Ovary (tissue), 7 donors: ENCODE measurements at regions not wholly inside any gene's neighbourhood (a gene's known extent, or its start where the extent isn't known, plus 50 kb on each side); places are given as distances from the start of the nearest gene placed in this dataset.

Source experiments
- DNase-seq, 5 donors: peaks; one replicate each; pipeline ENCODE4 v3.0.0-alpha.2; 2019 to 2020
- H3K27ac ChIP-seq, 2 donors: fragments of 200-600 bp; one replicate each; pipeline versions ENCODE4 v1.5.1 to v1.8.0; 2019 to 2022
- H3K27me3 ChIP-seq: fragments of 200-600 bp; one replicate; pipeline ENCODE4 v1.8.0; 2022
- H3K36me3 ChIP-seq: fragments of 200-600 bp; sonication (generic); one replicate; pipeline ENCODE4 v1.5.1; 2019
- H3K4me1 ChIP-seq: one replicate; pipeline ENCODE4 v1.8.1; 2013; ENCODE audit warnings: mild to moderate bottlenecking, moderate library complexity; ENCODE audit not compliant: insufficient read depth
- H3K4me3 ChIP-seq: fragments of 200-600 bp; sonication (generic); one replicate; pipeline ENCODE4 v1.5.1; 2017
- H3K9me3 ChIP-seq, 2 donors: fragments of 200-600 bp in 1 of 2; sonication (generic) in 1 of 2; one replicate each; pipeline versions ENCODE4 v1.5.1 to v1.8.1; 2013 to 2019; ENCODE audit warnings: mild to moderate bottlenecking in 1 of 2, moderate library complexity in 1 of 2
- EP300 ChIP-seq: sonication (generic); formaldehyde crosslinking; IDR thresholded peaks from one replicate; pipeline ENCODE4 v1.6.1; 2017; ENCODE audit warnings: antibody characterized with exemption
- POLR2A ChIP-seq: fragments of 450-650 bp; IDR thresholded peaks from one replicate; pipeline ENCODE4 v1.6.1; 2017; ENCODE audit warnings: antibody characterized with exemption, mild to moderate bottlenecking, moderate library complexity
- WGBS, 3 donors: extraction: QIAGEN DNeasy Blood & Tissue Kit in 1 of 3; methylation state at CpG; one replicate each; pipeline versions ENCODE4 v1.1.5 to v1.1.7; 2013 to 2017; 5-methylcytosine and 5-hydroxymethylcytosine counted together
- intact Hi-C, 4 donors: fragments of 100-400 bp; cut with DNase I; formaldehyde crosslinking; loops; one replicate each; pipeline versions ENCODE4 v1.11.0 to v1.15.1; 2022 to 2023
- TF ChIP-seq, protein P1 (sequence below), 3 donors: fragments of 450-650 bp in 2 of 3; fragments of 200-600 bp in 1 of 3; IDR thresholded peaks; one replicate each; pipeline versions ENCODE4 v1.5.1 to v1.8.0; 2016 to 2022; ENCODE audit warnings: antibody characterized with exemption in 3 of 3, mild to moderate bottlenecking in 1 of 3
- donor health status: DM: no; HTN: no; CAD: no; lungs with moderate emphysema.
- donor health status: DM: no; HTN: no; CAD: no.
- donor health status: Bipolar disorder and iron deficiency.
- donor health status: DM: no; HTN: no; CAD: no.
- donor health status: DM: yes; HTN: yes; CAD: no.

DNA sequence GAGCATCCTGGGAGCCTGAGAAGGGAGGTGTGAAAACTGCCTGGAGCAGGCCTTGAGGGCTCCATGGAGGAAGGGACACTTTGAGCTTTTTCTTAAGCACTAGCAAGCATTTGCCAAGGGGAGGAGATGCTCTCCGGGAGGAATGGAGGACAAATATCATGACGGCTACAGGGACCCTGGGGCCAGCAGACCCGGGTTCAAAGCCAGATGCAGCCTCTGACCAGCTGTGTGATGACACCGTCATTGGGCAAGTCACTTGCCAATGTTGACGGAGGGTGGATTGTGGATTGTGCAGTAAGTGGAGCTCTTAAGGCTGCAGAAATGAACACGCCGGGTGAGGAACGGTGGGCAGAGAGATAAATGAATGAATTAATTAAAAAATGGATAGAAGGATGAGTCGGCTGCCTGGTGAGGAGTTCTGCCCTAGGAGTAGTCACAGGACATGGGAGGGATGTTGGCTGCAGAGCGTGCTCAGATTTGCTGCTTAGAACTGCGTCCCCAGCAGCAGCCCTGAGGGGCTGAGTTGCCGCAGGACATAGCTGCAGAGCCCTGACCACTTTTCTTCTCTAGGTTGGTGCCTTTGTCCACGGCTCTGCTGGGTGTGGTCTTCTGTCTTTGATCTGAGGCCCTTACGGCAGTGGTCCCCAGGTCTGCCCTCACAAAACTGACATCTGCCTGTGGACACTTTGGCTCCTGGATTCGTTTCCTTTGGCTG, 507.6 kb downstream of the NPHP4 start:
- Histone ChIP-seq H3K27ac (no peak overlapping the region), H3K27me3 (no peaks in the 10 kb centered on the region), H3K4me1 (no peaks in the 10 kb centered on the region), H3K9me3 (no peaks in the 10 kb centered on the region), H3K4me3 (no peak overlapping the region), H3K36me3 (no peaks in the 10 kb centered on the region)
- DNase-seq, result no peak
- WGBS, 3 donors, result 52 to 61% (median 58%) methylated on average over 15 of the region's 15 CpGs
- intact Hi-C loops, result no loop called here
- TF ChIP-seq EP300 (no peak), POLR2A (no peak)
- TF ChIP-seq, protein P1, sequence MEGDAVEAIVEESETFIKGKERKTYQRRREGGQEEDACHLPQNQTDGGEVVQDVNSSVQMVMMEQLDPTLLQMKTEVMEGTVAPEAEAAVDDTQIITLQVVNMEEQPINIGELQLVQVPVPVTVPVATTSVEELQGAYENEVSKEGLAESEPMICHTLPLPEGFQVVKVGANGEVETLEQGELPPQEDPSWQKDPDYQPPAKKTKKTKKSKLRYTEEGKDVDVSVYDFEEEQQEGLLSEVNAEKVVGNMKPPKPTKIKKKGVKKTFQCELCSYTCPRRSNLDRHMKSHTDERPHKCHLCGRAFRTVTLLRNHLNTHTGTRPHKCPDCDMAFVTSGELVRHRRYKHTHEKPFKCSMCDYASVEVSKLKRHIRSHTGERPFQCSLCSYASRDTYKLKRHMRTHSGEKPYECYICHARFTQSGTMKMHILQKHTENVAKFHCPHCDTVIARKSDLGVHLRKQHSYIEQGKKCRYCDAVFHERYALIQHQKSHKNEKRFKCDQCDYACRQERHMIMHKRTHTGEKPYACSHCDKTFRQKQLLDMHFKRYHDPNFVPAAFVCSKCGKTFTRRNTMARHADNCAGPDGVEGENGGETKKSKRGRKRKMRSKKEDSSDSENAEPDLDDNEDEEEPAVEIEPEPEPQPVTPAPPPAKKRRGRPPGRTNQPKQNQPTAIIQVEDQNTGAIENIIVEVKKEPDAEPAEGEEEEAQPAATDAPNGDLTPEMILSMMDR (IDR thresholded peaks at IDR 0.05), result no peak

DNA sequence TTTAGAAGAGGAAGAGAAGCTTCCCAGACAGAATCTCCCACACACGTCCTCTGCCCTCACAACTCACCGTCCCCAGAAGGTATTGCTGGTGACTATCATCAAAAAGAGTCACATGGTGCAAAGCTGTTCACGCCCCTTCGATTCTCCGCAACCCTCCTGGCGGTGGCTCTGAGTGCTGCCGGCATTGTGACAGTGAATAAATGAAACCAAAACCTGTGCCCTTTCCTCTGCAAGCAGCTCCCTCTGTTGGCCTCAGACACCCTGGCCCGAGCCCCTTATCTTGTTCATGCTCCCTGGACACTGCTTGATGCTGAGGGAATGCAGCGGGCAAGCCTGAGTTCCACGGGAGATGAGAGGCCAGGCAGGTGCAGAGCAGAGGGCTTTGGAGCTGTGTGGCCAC, 510.3 kb downstream of the NPHP4 start:
- DNase-seq, result no peak
- intact Hi-C loops, result no loop called here

DNA sequence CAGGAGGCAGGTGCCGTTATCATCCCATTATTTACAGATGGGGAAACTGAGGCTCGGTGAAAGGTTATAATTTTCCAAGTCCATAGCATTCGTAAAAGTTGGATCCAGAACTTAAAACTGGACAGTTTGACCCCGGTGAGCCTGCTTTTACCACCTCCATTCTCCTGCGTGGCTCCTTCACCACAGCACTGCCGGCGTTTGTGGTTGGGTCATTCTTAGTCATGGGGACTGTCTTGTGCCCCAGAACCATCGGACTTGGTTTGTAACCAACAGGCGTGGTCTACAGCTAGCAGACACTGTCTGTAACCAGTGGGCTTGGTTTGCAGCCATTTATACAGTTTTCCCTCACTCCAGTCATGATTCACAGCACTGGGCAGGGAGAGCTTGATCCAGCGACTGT, 511.3 kb downstream of the NPHP4 start:
- TF ChIP-seq EP300, result no peak
- Histone ChIP-seq H3K36me3 (no peaks in the 10 kb centered on the region), H3K27me3 (no peaks in the 10 kb centered on the region), H3K4me1 (no peaks in the 10 kb centered on the region), H3K9me3 (no peaks in the 10 kb centered on the region), H3K4me3 (no peak overlapping the region), H3K27ac (no peak overlapping the region)
- DNase-seq, result no peak
- WGBS, 3 donors, result 85 to 93% (median 90%) methylated on average over 10 of the region's 10 CpGs
- intact Hi-C loops, result no loop called here

More for the DNA sequence above, 510.3 kb downstream of the NPHP4 start:
- Histone ChIP-seq H3K9me3 (no peaks in the 10 kb centered on the region), H3K4me3 (no peak overlapping the region), H3K27ac (no peak overlapping the region), H3K36me3 (no peaks in the 10 kb centered on the region), H3K4me1 (no peaks in the 10 kb centered on the region), H3K27me3 (no peaks in the 10 kb centered on the region)
- 31 to 49% (median 35%) methylated on average over 10 of the region's 10 CpGs for WGBS, 3 donors
- TF ChIP-seq EP300 (no peak), POLR2A (no peak)
- TF ChIP-seq, protein P1 (IDR thresholded peaks at IDR 0.05), result no peak

DNA sequence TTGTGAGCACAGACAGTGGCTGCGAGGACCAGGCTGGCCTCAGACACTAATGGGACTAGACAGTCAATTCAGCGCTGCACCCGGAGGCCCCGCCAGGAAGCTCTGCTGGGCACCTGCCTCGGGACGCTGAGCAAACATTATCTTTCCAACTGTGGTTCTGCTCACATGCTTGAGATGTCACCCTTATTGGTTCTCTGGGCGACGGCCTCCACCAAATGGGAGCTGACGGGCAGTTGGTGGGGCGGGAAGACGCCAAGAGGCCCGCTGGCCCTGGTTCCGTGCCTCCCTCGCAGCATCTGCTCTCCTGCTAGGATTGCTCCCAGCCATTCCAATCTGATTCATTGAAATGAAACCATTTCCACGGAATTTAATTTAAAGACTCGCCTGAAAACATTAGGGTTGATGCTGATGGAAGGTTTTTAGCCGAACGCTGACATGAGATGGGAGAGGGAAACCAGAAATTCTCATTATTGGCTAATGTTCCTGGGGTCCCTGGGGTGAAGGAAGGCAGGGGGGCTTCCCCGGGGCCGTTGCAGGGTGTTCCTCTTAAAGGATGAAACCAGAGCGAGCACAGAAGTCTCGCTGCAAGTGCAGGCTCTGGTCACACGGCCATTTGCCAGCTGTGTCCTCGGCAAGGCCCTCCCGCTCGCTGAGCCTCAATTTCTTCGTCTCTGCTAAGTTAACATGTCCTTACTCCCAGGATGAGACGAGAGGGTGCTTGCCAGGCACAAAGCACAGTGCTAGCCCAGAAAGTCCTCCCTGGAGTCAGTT, 512.2 kb downstream of the NPHP4 start:
- Histone ChIP-seq H3K4me3 (no peak overlapping the region), H3K9me3 (no peaks in the 10 kb centered on the region), H3K27ac (no peak overlapping the region), H3K36me3 (no peaks in the 10 kb centered on the region), H3K27me3 (no peaks in the 10 kb centered on the region), H3K4me1 (no peaks in the 10 kb centered on the region)
- intact Hi-C loops, result no loop called here
- TF ChIP-seq, protein P1 (IDR thresholded peaks at IDR 0.05), result no peak
- no peak for TF ChIP-seq EP300
- TF ChIP-seq POLR2A, result no peak
- WGBS, 3 donors, result 79 to 81% (median 80%) methylated on average over 28 of the region's 28 CpGs
- no peak for DNase-seq

DNA sequence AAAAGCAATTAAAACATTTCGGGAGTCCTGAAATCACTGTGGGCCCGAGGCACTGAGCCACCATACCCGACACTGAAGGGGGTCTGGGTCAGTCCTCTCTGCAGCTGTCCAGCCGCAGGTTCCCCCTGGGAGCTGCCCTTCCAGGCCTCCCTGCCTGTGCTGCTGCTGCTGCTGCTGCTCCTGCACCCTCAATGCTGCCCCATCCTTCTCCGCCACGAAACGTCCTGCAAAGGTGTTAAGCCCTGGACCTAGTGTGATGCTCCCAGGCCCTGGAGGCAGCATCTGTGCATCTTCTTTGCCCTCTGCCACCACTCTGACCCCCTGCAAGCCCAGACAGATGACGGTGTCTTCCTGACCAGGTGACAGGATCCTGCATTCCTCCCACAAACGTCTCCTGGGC, 513.3 kb downstream of the NPHP4 start:
- WGBS, 3 donors, result 49 to 68% (median 56%) methylated on average over 9 of the region's 9 CpGs
- H3K4me1 ChIP-seq, result no peaks in the 10 kb centered on the region
- H3K9me3 ChIP-seq, result no peaks in the 10 kb centered on the region
- DNase-seq, result no peak
- H3K36me3 ChIP-seq, result no peaks in the 10 kb centered on the region
- intact Hi-C loops, result no loop called here
- no peaks in the 10 kb centered on the region for H3K27me3 ChIP-seq
- H3K27ac ChIP-seq, result no peak overlapping the region
- H3K4me3 ChIP-seq, result no peak overlapping the region
- TF ChIP-seq POLR2A (no peak), EP300 (no peak)
- TF ChIP-seq, protein P1 (IDR thresholded peaks at IDR 0.05), result no peak
